Loucy (cell line): ENCODE measurements at regions not wholly inside any gene's neighbourhood (a gene's known extent, or its start where the extent isn't known, plus 50 kb on each side); places are given as distances from the start of the nearest gene placed in this dataset.

ENCODE experiments used
- H2AFZ ChIP-seq: fragments of 200-600 bp; sonication (generic); 2 replicates; pipeline ENCODE4 v1.6.0; 2016; ENCODE audit warnings: antibody characterized with exemption, mild to moderate bottlenecking, low read length, moderate library complexity
- H3F3A ChIP-seq: fragments of 200-600 bp; 2 replicates; pipeline ENCODE4 v1.6.0; 2016; ENCODE audit warnings: antibody characterized with exemption, low read depth, mild to moderate bottlenecking
- H3K27me3 ChIP-seq: fragments of 200-600 bp; sonication (generic); 2 replicates; pipeline ENCODE4 v1.6.1; 2014; ENCODE audit warnings: low read length, mild to moderate bottlenecking; ENCODE audit not compliant: insufficient read depth, poor library complexity, severe bottlenecking
- H3K36me3 ChIP-seq: fragments of 200-600 bp; sonication (generic); 2 replicates; pipeline ENCODE4 v1.6.1; 2016; ENCODE audit warnings: low read length; ENCODE audit not compliant: insufficient read depth
- H3K4me1 ChIP-seq: fragments of 200-600 bp; sonication (generic); 2 replicates; pipeline ENCODE4 v1.5.1; 2014; ENCODE audit warnings: low read length, mild to moderate bottlenecking; ENCODE audit not compliant: insufficient read depth, poor library complexity, severe bottlenecking
- H3K4me2 ChIP-seq: fragments of 200-600 bp; sonication (generic); 2 replicates; pipeline ENCODE4 v1.6.0; 2014; ENCODE audit warnings: antibody characterized with exemption, low read length, low read depth, mild to moderate bottlenecking; ENCODE audit not compliant: poor library complexity, severe bottlenecking
- H3K4me3 ChIP-seq: fragments of 200-600 bp; sonication (generic); 2 replicates; pipeline ENCODE4 v1.5.1; 2014; ENCODE audit warnings: low read length, mild to moderate bottlenecking, mixed read lengths; ENCODE audit not compliant: poor library complexity, severe bottlenecking
- H3K79me2 ChIP-seq: fragments of 200-600 bp; sonication (generic); 2 replicates; pipeline ENCODE4 v1.6.1; 2014; ENCODE audit warnings: low read length; ENCODE audit not compliant: insufficient read depth
- H3K9ac ChIP-seq: fragments of 200-600 bp; sonication (generic); 2 replicates; pipeline ENCODE4 v1.6.0; 2014; ENCODE audit warnings: mild to moderate bottlenecking, low read depth, low read length, moderate library complexity; ENCODE audit not compliant: poor library complexity, severe bottlenecking
- H3K9me2 ChIP-seq: fragments of 200-600 bp; sonication (generic); replicated peaks from 2 replicates; pipeline ENCODE4 v1.6.1; 2016; ENCODE audit warnings: low read depth, low read length, mixed read lengths
- H3K9me3 ChIP-seq: fragments of 200-600 bp; sonication (generic); 2 replicates; pipeline ENCODE4 v1.6.1; 2014; ENCODE audit warnings: mild to moderate bottlenecking, antibody characterized with exemption, low read length, low read depth; ENCODE audit not compliant: insufficient read depth
- H4K20me1 ChIP-seq: fragments of 200-600 bp; sonication (generic); 2 replicates; pipeline ENCODE4 v1.6.0; 2014; ENCODE audit warnings: antibody characterized with exemption, low read length, mild to moderate bottlenecking; ENCODE audit not compliant: insufficient read depth, poor library complexity, severe bottlenecking
- EZH2phosphoT487 ChIP-seq: fragments of 200-600 bp; IDR thresholded peaks from 2 replicates; pipeline ENCODE4 v1.6.1; 2018; ENCODE audit warnings: antibody characterized with exemption, mild to moderate bottlenecking, moderate library complexity, borderline replicate concordance
- TF ChIP-seq, protein P1 (sequence below): fragments of 200-600 bp; sonication (generic); conservative IDR thresholded peaks from 2 replicates; pipeline ENCODE4 v1.5.1; 2014; ENCODE audit warnings: mild to moderate bottlenecking, antibody characterized with exemption, low read length

DNA sequence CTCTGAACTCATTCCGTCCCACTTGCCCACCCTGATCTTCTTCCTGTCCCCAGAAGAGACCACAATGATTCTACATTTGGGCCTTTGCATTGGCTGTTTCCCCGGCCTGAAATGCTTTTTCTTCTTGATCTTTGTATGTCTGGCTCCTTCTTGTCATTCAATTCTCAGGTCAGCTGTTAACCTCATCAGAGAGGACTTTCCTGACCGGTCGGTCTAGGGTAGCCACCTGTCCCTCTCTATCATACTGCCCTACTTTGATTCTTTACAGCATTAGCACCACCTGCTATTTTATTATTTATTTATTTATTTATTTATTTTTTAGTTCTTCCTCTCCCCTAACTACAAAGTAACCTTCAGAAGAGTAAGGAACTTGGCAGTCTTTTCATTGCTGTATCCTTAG, 84.3 kb downstream of the DYRK2 start:
- Histone ChIP-seq H3K9me2 (no peaks in the 10 kb centered on the region), H4K20me1 (no peaks in the 10 kb centered on the region), H3K79me2 (no peaks in the 10 kb centered on the region), H2AFZ (no peak overlapping the region), H3K27me3 (no peaks in the 10 kb centered on the region), H3F3A (no peaks in the 10 kb centered on the region), H3K4me3 (no peak overlapping the region), H3K4me2 (no peak overlapping the region), H3K9ac (no peak overlapping the region), H3K36me3 (no peaks in the 10 kb centered on the region), H3K9me3 (no peaks in the 10 kb centered on the region), H3K4me1 (no peaks in the 10 kb centered on the region)
- no peak for TF ChIP-seq EZH2phosphoT487
- TF ChIP-seq, protein P1, sequence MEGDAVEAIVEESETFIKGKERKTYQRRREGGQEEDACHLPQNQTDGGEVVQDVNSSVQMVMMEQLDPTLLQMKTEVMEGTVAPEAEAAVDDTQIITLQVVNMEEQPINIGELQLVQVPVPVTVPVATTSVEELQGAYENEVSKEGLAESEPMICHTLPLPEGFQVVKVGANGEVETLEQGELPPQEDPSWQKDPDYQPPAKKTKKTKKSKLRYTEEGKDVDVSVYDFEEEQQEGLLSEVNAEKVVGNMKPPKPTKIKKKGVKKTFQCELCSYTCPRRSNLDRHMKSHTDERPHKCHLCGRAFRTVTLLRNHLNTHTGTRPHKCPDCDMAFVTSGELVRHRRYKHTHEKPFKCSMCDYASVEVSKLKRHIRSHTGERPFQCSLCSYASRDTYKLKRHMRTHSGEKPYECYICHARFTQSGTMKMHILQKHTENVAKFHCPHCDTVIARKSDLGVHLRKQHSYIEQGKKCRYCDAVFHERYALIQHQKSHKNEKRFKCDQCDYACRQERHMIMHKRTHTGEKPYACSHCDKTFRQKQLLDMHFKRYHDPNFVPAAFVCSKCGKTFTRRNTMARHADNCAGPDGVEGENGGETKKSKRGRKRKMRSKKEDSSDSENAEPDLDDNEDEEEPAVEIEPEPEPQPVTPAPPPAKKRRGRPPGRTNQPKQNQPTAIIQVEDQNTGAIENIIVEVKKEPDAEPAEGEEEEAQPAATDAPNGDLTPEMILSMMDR: no peak

DNA sequence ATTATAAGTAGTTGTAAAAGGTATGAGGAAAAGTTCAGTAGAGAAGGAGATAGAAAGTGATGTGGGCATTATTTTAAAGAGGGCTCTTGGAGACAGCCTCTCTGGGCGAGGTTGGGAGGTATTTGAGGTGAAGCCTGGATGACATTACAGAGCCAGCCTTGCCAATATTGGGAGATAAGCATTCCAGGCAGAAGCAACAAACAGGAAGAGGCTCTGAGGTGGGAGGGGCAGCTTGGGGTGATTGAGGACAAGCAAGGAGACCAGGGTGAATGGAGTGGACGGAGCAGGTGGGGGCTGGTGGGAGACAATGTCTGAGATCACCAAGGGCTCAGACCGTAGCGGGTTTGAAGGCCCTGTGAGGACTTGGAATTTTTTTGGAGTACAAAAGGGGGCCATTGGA, 87.3 kb downstream of the DYRK2 start:
- Histone ChIP-seq H3K79me2 (no peaks in the 10 kb centered on the region), H3K9ac (no peak overlapping the region), H3K4me3 (no peak overlapping the region), H2AFZ (no peak overlapping the region), H3K4me1 (no peaks in the 10 kb centered on the region), H3K4me2 (no peak overlapping the region), H3K9me2 (no peaks in the 10 kb centered on the region), H4K20me1 (no peaks in the 10 kb centered on the region), H3F3A (no peaks in the 10 kb centered on the region), H3K9me3 (no peaks in the 10 kb centered on the region), H3K27me3 (no peaks in the 10 kb centered on the region), H3K36me3 (no peaks in the 10 kb centered on the region)
- TF ChIP-seq, protein P1: no peak

DNA sequence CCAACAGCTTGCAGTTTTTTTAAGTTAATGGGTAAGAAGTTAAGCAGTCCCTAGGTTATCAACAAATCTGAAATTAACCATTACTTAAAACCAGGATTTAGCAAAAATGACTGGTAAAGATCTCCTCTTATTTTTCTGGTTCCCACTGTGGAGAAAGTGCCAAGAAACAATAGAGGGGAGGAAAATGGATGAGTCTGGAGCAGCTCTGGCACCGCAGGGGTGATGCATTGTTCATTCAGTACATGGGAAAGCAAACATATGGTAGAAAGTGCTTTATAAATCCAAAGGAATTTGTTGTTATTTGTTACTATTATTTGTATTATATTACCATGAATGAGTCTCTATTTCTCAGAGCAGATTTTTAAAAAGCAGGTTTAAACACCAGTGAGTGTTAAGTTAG, 92.2 kb downstream of the DYRK2 start:
- Histone ChIP-seq H2AFZ (no peak overlapping the region), H3K79me2 (no peaks in the 10 kb centered on the region), H3K4me2 (no peak overlapping the region), H3K36me3 (no peaks in the 10 kb centered on the region), H3K9me3 (no peaks in the 10 kb centered on the region), H3K9ac (no peak overlapping the region), H3F3A (no peaks in the 10 kb centered on the region), H4K20me1 (no peaks in the 10 kb centered on the region), H3K9me2 (no peaks in the 10 kb centered on the region), H3K27me3 (peaks cover 1% of the 10 kb centered on the region), H3K4me1 (no peaks in the 10 kb centered on the region), H3K4me3 (no peak overlapping the region)
- no peak for TF ChIP-seq EZH2phosphoT487
- TF ChIP-seq, protein P1: no peak
